ENCODE measurements at regions not wholly inside any gene's neighbourhood (a gene's known extent, or its start where the extent isn't known, plus 50 kb on each side); places are given as distances from the start of the nearest gene placed in this dataset.

GRCh38 chr12:46680506-46680905 lies 145.3 kb downstream of the SLC38A4 start:
- no peak for TF ChIP-seq POLR2A (IDR thresholded peaks at IDR 0.05)
- TF ChIP-seq CTCF (IDR thresholded peaks at IDR 0.05) = no peak

Data from vagina (tissue), 2 donors.